Esophagus squamous epithelium (tissue), 4 donors: ENCODE measurements at regions not wholly inside any gene's neighbourhood (a gene's known extent, or its start where the extent isn't known, plus 50 kb on each side); places are given as distances from the start of the nearest gene placed in this dataset.

Experiments
- POLR2A ChIP-seq, 4 donors: fragments of 450-650 bp; IDR thresholded peaks; one replicate each; pipeline ENCODE4 v1.6.1; 2017; ENCODE audit warnings: antibody characterized with exemption in 4 of 4, mild to moderate bottlenecking in 4 of 4, moderate library complexity in 3 of 4
- TF ChIP-seq, protein P1 (sequence below), 6 experiments: fragments of 450-650 bp in 4 of 6; fragments of 200-600 bp in 2 of 6; sonication (generic) in 2 of 6; IDR thresholded peaks; one replicate each; pipeline ENCODE4 v1.5.1; 2016 to 2019; ENCODE audit warnings: antibody characterized with exemption in 6 of 6, mild to moderate bottlenecking in 4 of 6, moderate library complexity in 4 of 6

DNA sequence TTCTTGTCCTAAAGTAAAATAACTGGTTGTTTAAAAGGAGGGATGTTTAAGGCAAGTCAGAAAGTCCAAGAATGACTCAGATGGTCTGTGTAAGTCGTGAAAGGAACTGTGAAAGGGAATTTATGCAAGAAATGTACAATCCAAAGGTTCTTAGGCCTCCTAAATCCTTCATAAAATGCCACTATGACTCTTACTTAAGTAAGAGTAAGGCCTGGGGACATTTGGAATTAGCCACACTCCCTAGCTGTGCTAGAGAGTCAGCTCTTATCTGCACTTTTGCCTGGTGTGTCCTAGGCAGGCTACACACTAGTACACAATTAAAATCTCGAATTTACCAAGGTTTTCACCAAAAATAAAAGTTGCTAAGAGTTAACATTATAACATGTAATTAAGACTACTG is 686.9 kb downstream of the UQCRFS1 start:
- TF ChIP-seq, protein P1, sequence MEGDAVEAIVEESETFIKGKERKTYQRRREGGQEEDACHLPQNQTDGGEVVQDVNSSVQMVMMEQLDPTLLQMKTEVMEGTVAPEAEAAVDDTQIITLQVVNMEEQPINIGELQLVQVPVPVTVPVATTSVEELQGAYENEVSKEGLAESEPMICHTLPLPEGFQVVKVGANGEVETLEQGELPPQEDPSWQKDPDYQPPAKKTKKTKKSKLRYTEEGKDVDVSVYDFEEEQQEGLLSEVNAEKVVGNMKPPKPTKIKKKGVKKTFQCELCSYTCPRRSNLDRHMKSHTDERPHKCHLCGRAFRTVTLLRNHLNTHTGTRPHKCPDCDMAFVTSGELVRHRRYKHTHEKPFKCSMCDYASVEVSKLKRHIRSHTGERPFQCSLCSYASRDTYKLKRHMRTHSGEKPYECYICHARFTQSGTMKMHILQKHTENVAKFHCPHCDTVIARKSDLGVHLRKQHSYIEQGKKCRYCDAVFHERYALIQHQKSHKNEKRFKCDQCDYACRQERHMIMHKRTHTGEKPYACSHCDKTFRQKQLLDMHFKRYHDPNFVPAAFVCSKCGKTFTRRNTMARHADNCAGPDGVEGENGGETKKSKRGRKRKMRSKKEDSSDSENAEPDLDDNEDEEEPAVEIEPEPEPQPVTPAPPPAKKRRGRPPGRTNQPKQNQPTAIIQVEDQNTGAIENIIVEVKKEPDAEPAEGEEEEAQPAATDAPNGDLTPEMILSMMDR (IDR thresholded peaks at IDR 0.05), result no peak
- no peak for TF ChIP-seq POLR2A (IDR thresholded peaks at IDR 0.05)
